ENCODE measurements at regions not wholly inside any gene's neighbourhood (a gene's known extent, or its start where the extent isn't known, plus 50 kb on each side); places are given as distances from the start of the nearest gene placed in this dataset.
A peak's percentile ranks its signal among the peaks of the same experiment; 100 is the strongest.

DNA sequence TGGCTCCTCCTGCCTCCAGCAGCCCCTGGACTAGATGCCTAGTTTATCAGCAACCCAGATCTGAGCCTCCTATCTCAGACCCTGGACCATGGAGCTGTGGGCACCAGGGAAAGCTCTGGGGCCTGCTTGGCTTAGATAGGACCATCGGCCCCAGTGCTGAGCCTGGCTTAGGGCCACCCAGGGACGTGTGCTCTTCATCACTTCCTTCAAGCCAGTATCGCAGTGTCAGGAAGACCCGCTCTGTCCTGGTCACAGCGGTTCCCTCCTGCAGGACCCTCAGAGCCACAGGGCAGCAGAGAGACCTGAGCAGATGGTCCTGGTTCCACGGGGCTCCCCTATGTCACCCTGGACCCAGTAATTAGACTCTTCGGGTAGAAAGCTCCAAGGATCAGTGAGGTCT is 105.7 kb upstream of the FAM20C start:
- no peak overlapping the region for H3K27ac Mint-ChIP-seq
- no peak for DNase-seq
- no peak for ATAC-seq (replicated peaks in 1 of 2)

DNA sequence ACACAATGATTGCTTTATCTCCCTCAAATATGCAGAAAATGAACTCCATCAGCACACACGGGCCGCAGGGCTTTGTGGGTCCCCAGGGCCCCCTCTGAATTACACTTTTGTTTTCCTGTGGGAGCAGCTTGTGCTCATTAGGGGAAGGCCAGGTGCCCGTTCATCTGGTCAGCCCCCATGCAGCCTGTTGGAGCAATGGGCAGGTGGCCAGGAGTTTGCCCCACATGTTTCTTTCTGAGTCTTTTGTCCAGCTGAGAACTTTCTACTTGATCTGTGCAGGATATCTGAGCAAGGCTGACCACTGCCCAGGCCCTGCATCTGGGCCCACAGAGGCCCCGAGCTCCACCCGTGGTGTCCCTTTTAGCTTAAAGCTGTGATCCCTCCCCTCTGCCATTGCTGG is 105.3 kb upstream of the FAM20C start:
- H3K9me3 Mint-ChIP-seq, result no peaks in the 10 kb centered on the region
- DNase-seq, result no peak
- H3K4me1 Mint-ChIP-seq (ENCODE audit: low read depth), result peaks cover 8% of the 10 kb centered on the region
- H3K36me3 Mint-ChIP-seq (ENCODE audit: insufficient read depth in 2 of 2), result no peaks in the 10 kb centered on the region
- H3K27ac Mint-ChIP-seq, result no peak overlapping the region
- H3K4me3 Mint-ChIP-seq, result no peak overlapping the region
- H3K27me3 Mint-ChIP-seq (ENCODE audit: low read depth), result no peaks in the 10 kb centered on the region
- ATAC-seq (replicated peaks in 1 of 2), result no peak

More for the DNA sequence above, 105.7 kb upstream of the FAM20C start:
- no peaks in the 10 kb centered on the region for H3K27me3 Mint-ChIP-seq (ENCODE audit: low read depth)
- H3K4me3 Mint-ChIP-seq, result no peak overlapping the region
- peaks cover 8% of the 10 kb centered on the region for H3K4me1 Mint-ChIP-seq (ENCODE audit: low read depth)
- no peaks in the 10 kb centered on the region for H3K36me3 Mint-ChIP-seq (ENCODE audit: insufficient read depth in 2 of 2)
- no peaks in the 10 kb centered on the region for H3K9me3 Mint-ChIP-seq

DNA sequence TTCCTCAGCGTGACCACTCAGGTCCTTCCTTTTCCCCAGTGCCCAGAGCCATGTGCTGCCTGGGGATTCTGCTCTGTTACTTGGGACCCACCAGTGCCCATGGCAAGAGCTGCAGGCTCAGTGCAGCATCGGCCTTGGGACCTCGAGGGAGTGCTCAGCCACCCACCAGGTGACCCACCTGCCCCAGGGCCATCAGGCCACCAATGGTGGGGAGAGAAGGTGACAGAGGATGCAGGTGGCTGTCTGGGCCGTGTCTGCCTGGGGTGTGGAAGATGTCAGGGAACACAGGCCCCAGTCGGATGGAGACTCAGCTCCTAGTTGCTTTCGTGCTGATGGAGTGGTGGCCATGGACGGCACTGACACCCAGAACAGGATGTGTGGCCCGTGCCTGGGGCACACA is 104.7 kb upstream of the FAM20C start:
- ATAC-seq (replicated peaks in 1 of 2), result no peak
- Mint-ChIP-seq H3K9me3 (no peaks in the 10 kb centered on the region), H3K4me1 (ENCODE audit: low read depth) (peaks cover 8% of the 10 kb centered on the region), H3K4me3 (no peak overlapping the region), H3K27ac (no peak overlapping the region), H3K36me3 (ENCODE audit: insufficient read depth in 2 of 2) (no peaks in the 10 kb centered on the region), H3K27me3 (ENCODE audit: low read depth) (no peaks in the 10 kb centered on the region)
- no peak for DNase-seq

DNA sequence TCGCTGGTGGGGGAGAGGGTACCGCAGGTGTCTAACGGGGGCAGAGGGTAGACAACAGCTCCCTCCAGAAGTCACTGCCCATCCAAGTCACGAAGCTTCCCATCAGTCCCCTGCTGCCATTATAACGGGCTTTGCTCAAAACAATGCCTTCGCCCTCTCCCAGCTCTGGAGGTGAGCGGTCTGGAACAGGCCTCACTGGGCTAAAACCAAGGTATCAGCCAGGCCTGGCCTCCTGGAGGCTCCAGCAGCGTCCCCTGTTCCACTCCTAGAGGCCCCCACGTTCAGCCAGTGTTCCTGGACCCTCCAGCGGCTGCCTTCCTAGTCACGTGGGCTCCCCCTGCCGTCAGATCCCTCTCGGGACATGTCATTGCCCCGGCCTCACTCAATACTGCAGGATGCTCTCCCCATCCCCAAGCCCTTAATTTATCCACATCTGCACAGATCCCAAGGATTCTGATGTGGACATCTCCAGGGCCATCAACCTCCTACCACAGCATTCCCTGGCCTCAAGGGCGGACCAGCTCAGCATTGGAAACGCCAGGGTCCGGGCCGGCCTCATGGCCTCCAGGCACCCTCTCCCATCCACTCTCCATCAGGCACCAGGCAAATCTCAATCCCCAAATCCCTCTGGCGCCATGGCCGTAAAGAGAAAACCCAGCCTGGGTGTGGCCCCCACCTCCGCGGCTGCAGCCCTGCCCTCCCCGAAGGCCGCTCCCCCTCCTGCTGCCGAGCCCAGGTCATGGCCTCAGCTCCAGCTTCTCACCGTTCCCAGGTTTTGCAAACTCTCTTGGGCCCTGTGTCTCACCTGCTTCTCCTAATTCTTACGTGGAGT is 104.1 kb upstream of the FAM20C start:
- Mint-ChIP-seq H3K36me3 (ENCODE audit: insufficient read depth in 2 of 2) (no peaks in the 10 kb centered on the region), H3K27me3 (ENCODE audit: low read depth) (no peaks in the 10 kb centered on the region), H3K27ac (no peak overlapping the region), H3K4me1 (ENCODE audit: low read depth) (peaks cover 8% of the 10 kb centered on the region), H3K9me3 (no peaks in the 10 kb centered on the region), H3K4me3 (no peak overlapping the region)
- DNase-seq, result no peak
- ATAC-seq (replicated peaks in 1 of 2), result no peak

DNA sequence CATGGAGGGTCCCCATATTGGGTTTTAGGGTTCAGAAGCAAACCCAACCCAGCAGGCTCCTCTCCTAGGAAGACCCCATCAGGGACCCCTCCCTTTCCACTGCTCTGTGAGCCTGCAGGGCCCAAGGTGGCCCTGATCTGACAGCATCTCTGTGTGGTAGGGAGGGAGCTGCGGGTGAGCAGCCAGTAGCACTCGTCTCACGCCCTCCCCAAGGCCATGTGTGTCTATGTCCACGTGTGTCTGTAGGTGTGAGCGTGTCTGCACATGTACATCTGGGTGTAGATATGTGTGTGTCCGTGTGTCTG is 103.5 kb upstream of the FAM20C start:
- Mint-ChIP-seq H3K27me3 (ENCODE audit: low read depth) (no peaks in the 10 kb centered on the region), H3K4me3 (no peak overlapping the region), H3K36me3 (ENCODE audit: insufficient read depth in 2 of 2) (no peaks in the 10 kb centered on the region), H3K9me3 (no peaks in the 10 kb centered on the region), H3K4me1 (ENCODE audit: low read depth) (peaks cover 8% of the 10 kb centered on the region), H3K27ac (no peak overlapping the region)
- DNase-seq (no peak), ATAC-seq (replicated peaks in 1 of 2) (peak; percentile 7 to 16)

DNA sequence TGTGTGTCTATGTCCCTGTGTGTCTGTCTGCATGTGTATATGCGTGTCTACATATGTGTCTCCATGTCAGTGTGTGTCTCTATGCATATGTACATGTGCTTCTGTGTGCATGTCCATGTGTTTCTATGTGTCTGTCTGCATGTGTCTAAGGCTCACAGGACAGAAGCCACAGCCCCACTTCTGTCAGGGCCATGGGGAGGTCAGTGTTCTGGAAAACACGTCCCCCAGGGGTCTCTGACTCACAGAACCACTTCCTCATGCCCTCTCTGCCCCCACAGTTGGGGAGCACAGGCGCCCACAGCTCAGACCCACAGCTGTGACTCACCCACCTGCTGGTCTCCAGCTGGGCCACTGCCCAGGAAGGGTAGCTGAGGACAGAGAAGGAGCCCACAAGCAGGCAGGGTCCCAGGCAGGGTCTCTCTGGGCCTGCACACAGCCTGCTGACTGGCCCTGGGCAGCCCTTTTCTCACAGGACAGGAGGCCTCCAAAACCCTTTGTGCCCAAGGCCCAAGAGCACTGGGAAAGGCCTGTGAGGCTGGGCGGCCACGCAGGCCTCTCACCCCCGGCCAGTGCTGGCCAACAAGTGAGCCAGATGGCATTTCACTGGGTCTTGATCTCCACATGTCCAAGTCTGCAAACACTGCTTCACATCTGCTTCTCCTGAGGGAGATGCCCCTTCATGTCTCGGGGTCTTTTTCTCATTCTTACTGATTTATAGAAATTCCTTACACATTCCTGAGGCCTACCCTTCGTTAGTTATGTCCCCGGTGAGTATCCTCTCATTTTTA is 102.9 kb upstream of the FAM20C start:
- peak overlapping the region; percentile 52 for H3K27ac Mint-ChIP-seq
- DNase-seq (peak in 1 of 2 donors; percentile 27), ATAC-seq (replicated peaks in 1 of 2) (peak; percentile 51 to 85)
- no peak overlapping the region for H3K4me3 Mint-ChIP-seq
- peaks cover 8% of the 10 kb centered on the region for H3K4me1 Mint-ChIP-seq (ENCODE audit: low read depth)
- H3K9me3 Mint-ChIP-seq, result no peaks in the 10 kb centered on the region
- no peaks in the 10 kb centered on the region for H3K27me3 Mint-ChIP-seq (ENCODE audit: low read depth)
- no peaks in the 10 kb centered on the region for H3K36me3 Mint-ChIP-seq (ENCODE audit: insufficient read depth in 2 of 2)

DNA sequence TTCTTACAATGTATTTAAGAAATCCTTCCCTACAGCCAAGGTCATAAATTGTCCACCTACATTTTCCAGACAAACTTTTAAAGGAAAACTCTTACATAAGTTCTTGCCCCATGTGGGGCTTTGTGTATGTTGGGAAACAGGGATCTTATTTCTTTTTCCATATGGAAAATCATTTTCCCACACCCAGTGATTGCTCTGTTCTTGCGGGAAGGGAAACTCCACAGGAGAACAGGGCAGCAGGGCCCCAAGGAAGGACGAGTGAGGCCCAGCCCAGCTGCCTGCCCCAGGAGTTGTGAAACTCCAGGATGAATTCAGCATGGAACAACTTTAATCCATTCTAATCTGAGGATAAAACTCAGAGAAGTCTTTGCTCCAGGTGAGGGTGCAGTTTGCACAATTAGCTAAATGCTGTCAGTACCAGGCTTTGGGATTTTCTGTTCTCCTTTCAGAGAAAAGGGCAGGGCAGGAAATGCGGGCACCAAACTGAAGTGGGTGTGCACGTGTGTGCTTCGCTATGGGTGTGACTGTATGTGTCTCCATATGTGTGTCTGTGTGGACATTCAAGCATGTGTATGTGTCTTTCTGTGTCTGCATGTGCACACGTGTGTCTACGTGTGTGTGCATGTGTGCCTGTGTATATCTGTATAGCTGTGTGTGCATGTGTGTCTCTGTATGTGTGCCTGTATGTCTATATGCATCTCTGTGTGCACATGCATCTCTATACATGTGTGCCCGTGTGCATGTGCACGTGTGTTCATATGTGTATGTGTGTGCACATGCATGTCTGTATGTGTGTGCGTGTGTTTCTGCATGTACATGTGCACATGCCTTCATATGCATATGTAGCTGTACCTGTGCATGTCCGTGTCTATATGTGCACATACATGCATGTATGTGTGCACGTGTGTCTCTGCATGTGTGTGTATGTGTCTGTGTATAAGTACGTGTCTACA is 102.0 kb upstream of the FAM20C start:
- no peak for ATAC-seq (replicated peaks in 1 of 2)
- H3K27ac Mint-ChIP-seq, result peak overlapping the region; percentile 52
- no peak overlapping the region for H3K4me3 Mint-ChIP-seq
- no peaks in the 10 kb centered on the region for H3K36me3 Mint-ChIP-seq (ENCODE audit: insufficient read depth in 2 of 2)
- H3K4me1 Mint-ChIP-seq (ENCODE audit: low read depth), result peaks cover 8% of the 10 kb centered on the region
- no peaks in the 10 kb centered on the region for H3K9me3 Mint-ChIP-seq
- DNase-seq, result no peak
- no peaks in the 10 kb centered on the region for H3K27me3 Mint-ChIP-seq (ENCODE audit: low read depth)

DNA sequence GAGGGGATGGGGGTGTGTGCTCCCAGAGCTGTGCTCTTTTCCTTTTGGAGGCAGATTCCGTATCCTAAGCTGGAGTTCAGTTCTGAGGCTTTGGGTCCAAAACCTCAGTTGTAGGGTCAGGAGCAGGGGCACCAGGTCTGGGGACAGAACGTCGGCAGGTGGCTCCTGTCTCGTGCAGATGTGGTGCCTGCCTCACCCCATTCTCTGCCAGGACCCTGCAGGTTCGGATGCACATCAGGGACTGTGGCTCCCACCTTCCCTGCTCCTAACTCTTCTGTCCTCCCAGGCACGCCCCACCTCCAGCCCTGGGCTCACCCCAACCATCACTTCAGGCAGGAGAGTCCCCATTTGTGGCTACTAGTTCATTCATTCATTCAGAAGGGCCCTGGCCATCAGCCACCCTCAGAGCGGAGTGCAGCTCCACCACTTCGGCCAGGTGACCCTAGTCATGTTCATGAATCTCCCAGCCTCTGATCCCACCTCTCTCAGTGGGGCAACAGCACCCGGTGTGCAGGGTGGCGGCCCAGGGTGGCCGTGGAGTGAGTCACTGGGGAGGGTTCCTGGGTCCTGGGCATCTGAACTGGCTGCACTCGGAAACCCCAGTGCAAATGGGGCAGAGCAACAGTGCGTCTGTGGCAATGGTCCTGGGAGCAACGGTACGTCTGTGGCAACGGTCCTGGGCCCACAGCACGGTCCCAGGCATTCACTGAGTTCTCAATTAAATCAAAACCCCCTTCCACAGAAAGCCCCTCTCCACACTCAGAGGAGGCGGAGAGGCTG is 100.8 kb upstream of the FAM20C start:
- DNase-seq (no peak), ATAC-seq (replicated peaks in 1 of 2) (no peak)
- Mint-ChIP-seq H3K4me1 (ENCODE audit: low read depth) (peaks cover 8% of the 10 kb centered on the region), H3K27ac (no peak overlapping the region), H3K4me3 (no peak overlapping the region), H3K27me3 (ENCODE audit: low read depth) (no peaks in the 10 kb centered on the region), H3K36me3 (ENCODE audit: insufficient read depth in 2 of 2) (no peaks in the 10 kb centered on the region), H3K9me3 (no peaks in the 10 kb centered on the region)

DNA sequence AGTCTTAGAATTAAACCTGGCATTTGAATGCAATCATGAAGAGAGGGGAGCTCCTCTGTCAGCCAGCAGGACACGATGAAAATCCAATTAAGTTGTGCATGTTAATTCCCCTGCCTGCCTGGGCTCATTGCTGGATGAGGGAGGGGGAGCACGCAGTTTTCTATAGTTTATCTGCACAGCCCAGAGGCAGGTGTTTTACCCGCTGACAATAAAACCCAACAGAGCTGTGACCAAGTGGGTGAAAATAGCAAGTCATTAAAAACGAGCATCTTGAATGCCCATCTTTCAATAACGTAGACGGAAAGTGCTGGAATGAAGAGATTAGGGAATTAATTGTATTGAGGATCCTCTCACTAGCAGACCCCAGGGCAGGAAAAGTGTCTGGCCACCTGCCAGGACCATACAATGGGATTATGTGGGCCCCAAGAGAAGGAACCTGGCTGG is 100.1 kb upstream of the FAM20C start:
- H3K36me3 Mint-ChIP-seq (ENCODE audit: insufficient read depth in 2 of 2), result no peaks in the 10 kb centered on the region
- H3K4me1 Mint-ChIP-seq (ENCODE audit: low read depth), result peaks cover 8% of the 10 kb centered on the region
- no peak overlapping the region for H3K27ac Mint-ChIP-seq
- DNase-seq (no peak), ATAC-seq (replicated peaks in 1 of 2) (no peak)
- H3K9me3 Mint-ChIP-seq, result peaks cover 0 to under 1% of the 10 kb centered on the region in 2 donors
- H3K27me3 Mint-ChIP-seq (ENCODE audit: low read depth), result no peaks in the 10 kb centered on the region
- no peak overlapping the region for H3K4me3 Mint-ChIP-seq

DNA sequence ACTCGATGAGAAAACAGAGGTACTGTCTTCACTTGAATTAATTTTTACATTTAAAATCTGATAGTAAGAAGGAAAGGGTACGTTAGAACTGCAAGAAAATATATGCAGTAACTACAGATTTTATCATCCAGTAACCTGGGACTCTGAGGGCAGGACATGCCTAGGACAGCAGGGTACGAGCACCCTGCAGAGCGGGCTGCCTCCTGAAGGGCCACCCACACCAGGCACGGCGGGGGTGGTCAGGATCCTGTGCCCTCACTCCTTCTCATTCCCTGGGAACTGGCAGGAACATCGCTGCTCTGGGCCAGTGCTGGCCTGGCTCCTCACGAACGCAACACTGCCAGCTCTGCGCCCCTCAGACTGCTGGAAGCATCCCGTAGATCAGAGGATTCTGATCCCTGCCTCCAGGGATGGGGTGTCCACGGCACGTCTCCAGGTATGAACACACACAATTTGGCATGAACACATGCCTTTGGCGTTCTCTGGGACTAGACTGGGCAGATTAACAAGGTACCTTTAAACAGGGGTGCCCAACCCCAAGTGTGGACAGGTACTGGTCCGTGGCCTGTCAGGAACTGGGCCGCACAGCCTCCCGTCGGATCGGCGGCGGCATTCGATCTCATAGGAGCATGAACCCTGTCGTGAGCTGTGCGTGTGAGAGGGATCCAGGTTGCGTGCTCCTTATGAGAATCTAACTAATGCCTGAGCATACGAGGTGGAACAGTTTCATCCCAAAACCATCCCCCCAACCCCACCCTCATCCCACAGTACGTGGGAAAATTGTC is 99.3 kb upstream of the FAM20C start:
- Mint-ChIP-seq H3K4me3 (no peak overlapping the region), H3K9me3 (peaks cover 1 to 5% of the 10 kb centered on the region in 2 donors), H3K27me3 (ENCODE audit: low read depth) (no peaks in the 10 kb centered on the region), H3K27ac (no peak overlapping the region), H3K36me3 (ENCODE audit: insufficient read depth in 2 of 2) (peaks cover under 1 to 2% of the 10 kb centered on the region in 2 donors), H3K4me1 (ENCODE audit: low read depth) (peaks cover 8% of the 10 kb centered on the region)
- ATAC-seq (replicated peaks in 1 of 2) (no peak), DNase-seq (no peak)

DNA sequence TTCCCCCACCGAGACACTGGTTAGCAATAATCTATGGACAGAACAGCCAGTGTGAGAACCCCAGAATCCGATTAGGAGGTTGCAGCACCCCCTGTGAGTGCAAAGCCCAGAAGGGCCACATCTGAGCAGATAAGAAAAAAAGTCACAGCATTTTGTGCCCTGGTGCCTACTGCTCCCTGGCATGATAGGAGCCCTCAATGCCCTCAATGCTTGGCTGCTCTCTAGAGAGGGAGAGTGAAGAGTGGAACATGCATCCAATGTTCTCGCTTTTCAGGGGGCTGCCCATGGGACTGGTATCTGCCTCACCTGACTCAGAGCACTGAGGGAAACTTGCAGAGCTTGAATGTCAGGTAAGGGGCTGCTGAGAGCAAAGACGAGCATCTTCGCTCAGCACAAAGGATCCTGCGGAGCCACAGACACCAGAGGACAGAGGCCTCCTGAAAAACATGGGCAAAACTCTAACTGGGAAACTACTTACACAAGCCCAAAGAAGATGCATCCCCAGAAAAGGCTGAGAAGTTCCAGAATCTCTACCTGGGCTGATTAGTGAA is 98.0 kb upstream of the FAM20C start:
- Mint-ChIP-seq H3K9me3 (peaks cover 4 to 8% of the 10 kb centered on the region in 2 donors), H3K36me3 (ENCODE audit: insufficient read depth in 2 of 2) (peaks cover 2 to 4% of the 10 kb centered on the region in 2 donors), H3K4me3 (no peak overlapping the region), H3K27me3 (ENCODE audit: low read depth) (no peaks in the 10 kb centered on the region), H3K4me1 (ENCODE audit: low read depth) (peaks cover 6% of the 10 kb centered on the region), H3K27ac (no peak overlapping the region)
- DNase-seq (no peak), ATAC-seq (replicated peaks in 1 of 2) (no peak)

Data from activated T-cell treated with anti-CD3 and anti-CD28 coated beads, Interleukin-2, amount 50 U/mL, for 72 hours (primary cell).